A172 (cell line): ENCODE measurements at regions not wholly inside any gene's neighbourhood (a gene's known extent, or its start where the extent isn't known, plus 50 kb on each side); places are given as distances from the start of the nearest gene placed in this dataset.

Experiments
- DNase-seq: peaks from one replicate; pipeline ENCODE4 v3.0.0-alpha.2; 2015; ENCODE audit warnings: low spot score

DNA sequence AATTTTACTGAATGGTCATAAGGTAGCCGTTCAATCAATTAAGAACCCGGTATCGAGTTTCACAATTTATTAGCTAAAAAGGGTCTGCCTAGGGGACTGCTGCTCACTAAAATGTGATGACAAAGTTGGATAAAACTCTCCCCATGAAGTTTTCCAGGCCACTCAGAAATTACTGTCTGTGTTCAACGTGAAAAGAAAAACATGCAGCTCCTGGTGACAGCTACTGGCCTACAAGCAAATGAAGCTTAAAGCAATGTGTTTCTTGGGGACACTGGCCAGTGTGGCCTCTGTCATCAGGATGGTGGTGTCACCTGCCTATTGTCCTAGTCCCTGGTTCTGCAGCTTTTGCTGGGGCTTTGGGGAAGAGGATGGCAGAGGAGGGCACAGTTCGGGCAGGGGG is 222.6 kb downstream of the WDR11 start:
- DNase-seq = no peak

DNA sequence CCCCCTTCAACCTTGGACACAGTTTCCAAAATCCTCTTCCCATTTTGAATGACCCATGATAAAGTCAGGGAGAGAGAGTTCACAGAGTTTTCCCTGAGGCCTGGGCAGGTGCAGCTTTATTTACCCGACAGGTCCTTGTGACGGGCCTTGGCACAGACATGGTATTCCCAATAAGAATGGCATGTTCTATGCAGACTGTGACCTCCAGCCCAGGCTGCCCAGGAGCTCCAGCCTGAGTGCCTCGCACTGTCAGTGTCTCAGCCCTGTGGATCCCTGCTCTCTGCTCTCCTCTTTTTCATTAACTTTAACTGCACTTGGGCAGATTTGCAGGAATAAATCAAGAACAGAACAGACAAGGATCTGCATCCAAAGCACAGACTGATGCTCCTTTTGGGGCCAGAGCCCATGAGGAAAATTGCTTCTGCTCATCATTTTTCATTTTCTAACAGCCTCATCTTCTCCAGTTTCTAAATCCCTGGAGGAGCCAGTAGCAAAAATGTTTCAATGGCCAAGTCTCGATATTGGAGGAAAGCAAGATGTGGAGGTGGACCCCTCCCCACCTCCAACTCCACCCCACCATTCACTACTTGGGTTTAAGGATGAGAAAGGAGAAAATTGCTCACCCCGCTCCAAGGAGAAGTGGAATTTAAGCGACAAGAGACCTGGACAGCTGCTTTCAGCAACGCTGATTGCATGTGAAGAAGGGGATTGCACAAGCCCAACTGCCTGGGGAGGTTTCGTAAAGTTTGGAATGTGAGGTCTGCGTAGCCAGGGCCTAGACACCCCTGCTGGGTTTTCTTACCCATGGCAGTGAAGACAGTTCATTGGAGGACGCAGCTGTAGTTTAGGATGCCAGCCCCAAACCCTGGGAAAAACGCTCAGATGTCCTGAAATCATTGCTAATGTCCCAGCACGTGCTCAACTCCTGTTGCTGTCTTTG is 225.9 kb downstream of the WDR11 start:
- no peak for DNase-seq

DNA sequence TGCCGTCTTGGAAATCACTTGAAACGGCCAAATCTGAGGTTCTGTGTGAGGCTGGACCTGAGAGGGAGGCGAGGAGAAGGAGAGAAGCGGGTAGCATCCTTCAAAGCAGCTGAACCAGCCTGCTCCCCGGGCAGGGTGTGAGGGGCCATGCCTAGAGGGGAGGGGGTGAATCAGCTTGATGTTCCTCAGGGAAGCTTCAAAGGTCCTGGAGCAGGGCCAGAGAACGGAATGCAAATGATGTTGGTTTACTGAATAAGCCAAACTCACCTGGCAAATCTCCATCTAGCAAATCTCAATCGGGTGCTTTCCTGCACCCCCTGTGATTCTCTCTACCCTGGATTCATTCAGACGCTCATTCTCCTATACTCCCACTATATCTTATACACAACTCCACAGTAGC is 226.9 kb downstream of the WDR11 start:
- no peak for DNase-seq

DNA sequence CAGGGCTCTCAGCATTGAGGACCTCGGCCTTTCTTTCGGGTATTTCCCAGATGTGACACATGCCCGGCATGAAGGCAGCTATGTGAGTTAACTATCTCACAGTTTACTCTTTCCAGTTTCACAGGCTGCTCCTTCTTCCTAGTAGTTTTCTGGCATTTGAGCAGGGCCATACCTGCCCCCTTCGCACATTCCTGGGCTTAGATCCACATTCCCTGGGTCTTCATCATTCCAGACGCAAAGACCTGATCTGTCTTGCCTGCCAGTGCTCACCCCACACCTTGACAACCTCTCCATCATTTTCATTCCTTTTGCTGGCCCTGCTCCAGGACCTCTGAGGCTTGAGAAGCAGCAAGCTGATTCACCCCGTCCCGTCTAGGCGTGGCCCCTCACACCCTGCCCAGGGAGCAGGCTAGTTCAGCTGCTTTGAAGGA is 227.5 kb downstream of the WDR11 start:
- DNase-seq = no peak

DNA sequence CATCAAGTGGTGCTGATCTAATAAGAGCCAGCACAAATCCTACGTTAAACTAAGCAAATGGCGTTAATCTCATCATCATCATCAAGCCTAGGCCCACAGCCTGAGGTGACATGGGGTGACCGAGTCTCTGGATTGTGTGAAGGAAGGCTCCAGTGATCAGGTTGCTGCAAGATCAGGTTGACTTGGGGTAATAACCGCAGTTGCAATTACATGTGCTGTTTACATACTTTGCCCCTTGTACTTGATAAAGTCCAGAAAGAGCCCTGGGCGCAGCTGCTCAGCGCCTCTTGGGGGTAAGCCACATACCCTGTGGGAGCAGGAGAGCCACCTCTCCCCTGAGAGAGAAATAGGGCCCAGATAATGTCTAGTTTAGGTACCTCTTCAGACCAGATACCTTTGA is 228.1 kb downstream of the WDR11 start:
- no peak for DNase-seq

DNA sequence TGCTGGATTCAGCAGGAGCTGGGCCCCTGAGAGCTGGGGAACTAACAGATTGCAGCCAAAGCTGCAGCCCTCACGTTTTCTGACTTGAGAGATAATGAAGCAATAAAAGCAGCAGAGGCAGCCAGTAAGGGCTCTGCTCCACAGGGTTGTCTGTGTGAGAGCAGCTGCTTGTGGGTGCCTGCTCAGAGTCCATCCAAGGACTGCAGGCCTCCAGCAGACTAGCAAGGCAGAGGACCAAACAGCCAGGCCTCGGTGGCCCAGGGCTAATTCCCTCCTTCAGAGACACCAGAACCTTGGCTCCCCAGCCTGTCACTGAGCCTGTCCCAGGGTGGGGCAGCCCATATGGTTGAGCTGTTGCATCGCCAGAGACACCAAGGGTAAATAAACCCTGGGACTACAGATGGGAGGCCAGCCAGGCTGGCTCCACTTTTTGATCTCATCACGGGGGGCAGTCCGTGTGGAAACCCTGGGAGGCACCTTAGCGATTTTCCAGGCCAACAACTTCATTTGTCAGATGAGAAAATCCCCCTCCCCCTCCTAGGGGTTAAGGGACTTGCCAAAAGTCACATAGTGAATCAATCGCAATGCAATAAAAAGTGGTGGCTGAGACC is 229.2 kb downstream of the WDR11 start:
- no peak for DNase-seq

DNA sequence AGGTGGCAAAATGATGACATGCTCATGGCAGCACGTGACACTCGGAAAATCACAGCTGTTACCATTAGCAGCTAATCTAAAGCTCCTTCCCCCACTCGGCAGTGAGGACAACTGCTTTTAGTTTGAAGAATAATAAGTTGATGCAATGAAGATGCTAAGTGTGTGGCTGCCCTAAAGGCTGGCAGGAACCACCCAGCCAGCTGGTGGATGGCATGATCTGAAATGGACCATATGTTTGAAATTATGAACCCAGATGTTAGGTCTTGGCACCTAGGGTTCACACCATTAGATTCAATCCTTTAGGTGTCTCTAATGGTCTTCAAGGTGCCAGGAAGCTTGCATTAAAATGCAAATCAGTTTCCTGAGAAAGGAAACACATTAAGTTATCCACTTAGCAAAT is 230.1 kb downstream of the WDR11 start:
- DNase-seq = no peak

DNA sequence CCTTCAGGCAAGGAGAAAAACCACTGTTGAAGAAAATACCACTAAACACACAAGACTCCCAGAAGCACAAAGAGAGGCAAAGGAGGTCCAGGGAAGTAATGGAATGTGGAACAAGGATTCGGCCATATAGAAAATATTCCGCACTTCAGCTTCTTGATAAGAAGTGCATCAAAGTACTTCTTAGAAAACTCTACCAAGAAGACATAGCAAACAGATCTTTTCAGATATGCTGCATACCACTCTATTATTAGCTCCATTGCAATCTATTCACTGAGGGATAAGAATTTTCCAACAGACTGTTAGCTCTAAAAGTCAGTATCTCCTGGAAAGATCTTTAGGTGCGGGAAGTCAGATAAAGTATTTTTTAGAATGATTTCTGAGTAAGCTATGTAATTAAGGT is 231.8 kb downstream of the WDR11 start:
- no peak for DNase-seq

DNA sequence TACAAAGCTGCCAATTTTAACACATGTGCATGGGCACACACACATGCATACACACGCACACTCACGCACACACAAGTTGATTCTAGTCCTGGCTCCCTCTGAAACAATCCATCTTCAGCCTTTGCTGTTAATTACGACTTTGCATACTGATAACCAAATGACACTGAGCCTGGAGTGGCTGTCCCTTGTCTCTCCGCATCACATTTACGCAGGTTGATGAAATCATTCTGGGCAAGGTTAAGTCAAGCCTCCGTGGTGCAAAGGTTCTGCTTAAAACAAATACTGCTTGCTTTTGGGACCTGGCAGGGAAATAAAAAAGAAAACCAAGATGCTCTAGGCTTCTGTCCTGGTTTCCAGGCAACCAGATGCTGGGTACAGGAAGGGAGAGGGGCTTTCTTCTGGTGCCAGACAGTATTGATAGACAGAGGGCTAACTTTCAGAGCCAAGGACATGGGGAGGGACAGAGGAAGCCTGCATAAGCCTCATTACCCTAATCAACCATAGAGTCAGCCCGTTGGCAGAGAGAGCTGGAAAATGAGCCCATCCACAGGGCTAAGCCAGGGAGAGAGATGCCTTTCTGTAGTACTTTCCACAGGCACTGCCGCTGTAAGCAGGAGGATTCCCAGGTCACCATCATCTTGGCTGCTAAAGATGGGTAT is 233.0 kb downstream of the WDR11 start:
- no peak for DNase-seq

DNA sequence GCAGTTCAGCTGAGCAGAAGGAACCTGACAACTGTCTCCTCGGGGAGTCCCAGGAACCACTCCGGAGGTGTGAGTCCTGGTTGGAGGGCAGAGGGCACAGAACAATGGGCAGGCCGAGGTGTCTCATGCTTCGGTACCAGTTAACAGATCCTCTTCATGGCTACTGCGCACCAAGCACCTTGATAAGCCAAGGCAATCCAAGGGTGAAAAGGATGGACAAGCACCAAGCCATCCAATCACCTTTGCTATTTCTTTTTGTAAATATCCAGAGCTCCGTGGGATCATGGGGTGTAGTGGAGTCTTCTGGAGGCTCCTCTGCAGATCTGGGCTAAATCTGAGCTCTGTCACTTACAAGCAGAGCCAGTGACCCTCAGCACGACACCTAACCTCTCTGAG is 233.5 kb downstream of the WDR11 start:
- no peak for DNase-seq

DNA sequence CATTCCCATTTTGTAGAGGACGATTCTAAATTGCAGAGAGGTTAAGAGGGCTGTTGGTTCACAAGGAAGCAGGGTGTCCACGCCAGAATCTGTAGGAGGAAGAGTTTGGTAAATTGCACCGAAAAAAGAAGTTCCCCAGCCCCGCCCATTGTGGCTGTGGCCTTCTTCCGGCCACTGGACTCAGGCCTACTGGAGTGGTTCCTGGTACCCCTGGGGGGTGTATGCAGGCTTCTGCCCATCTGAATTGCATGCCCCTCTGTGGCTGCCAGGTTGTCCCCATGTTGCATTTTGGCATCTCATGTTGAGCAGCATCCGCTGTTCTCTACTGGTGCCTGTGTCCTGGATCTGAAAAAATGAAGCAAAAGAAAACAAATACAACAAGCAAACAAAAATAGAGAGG is 234.2 kb downstream of the WDR11 start:
- no peak for DNase-seq

DNA sequence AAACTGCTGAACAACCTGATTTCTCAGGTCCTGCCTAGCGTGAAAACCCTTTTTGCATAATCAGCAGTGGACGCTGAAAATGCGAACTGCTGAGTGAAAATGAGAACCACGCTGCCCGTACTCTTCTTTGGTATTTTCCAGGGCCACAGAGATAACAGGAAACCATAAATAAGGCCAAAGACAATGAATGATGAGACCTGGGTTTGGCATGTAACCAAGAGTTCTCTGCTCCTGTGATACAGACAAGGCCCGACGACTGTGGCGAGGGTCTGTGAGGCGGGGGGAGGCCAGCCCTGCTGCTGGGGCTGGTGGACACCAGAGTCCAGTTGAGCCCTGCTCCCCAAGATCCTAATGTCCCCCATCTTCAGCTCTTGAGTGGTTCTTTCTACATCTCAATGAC is 236.0 kb downstream of the WDR11 start:
- DNase-seq = no peak

DNA sequence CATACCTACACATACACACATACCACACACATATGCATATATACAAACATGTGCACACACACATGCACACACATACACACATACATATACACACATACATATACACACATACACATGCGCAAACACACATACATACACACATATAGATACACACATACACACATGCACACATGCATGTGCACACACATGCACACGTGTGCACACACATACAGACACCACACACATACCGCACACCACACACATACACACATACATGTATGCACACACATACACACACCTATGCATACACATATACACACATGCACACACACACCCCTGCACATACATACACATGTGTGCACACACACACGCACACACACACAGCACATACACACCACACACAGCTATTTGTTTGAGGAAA is 236.5 kb downstream of the WDR11 start:
- DNase-seq = no peak

DNA sequence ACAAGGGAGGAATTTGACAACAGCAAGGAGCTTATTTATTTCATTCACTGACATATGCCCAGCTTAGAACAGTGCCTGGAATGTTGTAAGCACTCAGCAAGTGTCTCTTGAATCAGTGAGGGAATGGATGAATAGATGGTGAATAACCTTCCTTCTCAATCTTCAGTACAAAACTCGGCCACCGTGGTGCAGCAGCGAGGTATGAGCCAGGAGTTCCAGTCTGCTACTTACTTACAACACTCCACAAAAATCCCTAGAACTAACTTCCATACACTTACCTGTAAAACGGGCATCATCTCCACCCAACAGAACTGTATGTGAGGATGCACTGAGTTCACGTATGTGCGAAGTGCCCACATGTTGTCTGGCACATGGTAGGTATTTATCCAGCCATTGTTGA is 237.4 kb downstream of the WDR11 start:
- no peak for DNase-seq

DNA sequence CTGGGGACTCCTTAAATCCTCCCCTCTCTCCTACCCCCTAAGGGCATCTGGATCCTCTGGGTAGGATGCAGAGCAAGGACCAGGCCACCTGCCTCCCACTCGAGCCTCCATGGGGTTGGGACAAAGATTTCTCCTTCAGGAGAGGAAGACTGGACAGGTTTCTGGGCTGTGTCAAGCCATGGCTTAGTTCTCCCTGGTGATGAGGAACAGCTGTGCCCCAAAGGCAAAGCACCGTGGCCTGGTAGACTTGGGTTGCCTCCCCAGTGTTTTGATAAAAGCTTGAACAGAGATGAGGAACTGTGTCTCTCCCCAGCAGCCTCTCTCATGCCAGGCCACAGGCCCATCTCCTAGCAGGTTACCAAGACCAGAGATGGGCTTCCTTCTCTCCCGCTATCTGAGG is 238.3 kb downstream of the WDR11 start:
- no peak for DNase-seq

DNA sequence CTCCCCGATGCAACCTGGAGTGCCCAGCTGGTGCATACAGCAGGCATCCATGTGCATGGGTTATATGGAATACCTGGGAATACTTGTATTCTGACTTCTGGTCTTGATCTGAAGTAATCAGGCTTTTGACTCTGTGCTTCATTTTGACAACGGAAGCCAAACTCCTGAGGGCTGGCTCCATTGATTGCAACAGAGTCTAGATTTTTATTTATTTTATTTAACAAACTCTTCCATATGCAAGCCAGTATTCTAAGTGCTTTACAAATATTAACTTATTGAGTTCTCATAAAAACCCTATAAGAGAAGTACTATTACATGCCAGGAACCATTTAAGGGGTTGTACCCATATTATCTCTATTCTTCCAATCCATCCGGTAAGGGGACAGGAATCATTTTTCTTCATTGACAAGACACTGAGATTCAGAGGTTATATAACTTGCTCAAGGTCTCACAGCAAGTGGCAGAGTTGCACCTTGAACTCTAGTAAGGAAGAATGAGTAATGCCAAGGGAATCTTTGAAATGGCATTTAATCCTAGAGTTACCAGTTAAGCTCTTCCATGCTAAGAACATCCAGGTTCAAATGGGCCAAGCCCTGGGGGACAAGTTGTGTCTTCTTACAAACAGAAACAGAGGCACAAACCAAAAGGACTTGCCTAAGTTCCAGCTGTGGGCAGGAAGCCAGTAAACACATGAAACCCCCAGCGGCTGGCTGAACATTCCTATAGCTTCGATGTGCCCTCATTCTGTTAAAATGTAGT is 241.0 kb downstream of the WDR11 start:
- DNase-seq = no peak

DNA sequence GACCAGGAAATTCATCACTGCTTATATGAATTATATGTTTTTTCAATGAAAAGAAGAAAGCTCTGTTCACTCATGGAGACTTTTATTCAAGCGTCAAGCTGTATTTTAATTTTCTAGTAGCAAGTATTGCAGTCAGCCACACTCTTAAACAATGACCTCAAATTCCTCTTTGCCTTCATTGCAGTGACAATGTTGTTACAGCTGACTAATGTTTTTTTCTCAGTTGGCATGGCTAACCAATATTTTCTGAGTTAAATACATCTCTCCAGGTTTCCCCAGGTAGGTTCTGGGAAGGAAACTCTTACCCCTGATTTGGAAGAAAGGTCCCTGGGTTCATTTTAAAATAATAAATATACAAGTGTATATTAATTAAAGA is 241.5 kb downstream of the WDR11 start:
- DNase-seq = no peak

DNA sequence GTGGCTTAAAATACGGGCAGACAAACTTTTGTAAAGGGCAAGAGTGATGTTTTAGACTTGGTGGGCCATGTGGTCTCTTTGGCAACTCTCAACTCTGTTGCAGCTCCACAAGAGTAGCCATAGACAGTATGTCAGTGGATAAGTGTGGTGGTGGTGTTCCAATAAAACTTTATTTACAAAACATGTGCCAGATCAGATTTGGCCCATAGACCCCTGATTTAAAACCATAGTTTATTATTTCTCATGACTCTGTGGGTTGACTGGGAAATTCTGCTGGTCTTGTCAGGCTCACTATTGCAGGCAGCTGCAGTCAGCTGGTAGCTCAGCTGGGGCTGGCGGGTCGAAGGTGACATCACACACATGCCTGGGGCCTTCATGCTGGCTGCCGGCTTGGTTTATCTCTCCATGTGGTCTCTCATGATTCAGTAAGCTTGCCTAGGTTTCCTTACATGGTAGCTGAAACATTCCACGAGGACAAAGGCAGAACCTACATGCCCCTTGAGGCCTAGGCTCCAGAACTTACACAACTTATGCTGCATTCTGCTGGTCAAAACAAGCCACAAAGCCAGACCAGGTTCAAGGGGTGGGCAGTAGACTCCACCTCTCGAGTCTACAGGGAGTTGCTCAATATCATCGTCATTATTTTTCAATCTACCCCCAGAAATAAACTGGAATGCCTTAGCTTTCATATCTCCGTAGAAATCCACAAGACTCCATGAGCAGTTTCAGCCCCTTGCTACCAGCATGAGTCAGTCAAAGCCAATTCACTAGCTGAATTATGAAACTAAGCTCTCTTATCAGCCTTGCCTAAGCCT is 245.7 kb downstream of the WDR11 start:
- DNase-seq = no peak

DNA sequence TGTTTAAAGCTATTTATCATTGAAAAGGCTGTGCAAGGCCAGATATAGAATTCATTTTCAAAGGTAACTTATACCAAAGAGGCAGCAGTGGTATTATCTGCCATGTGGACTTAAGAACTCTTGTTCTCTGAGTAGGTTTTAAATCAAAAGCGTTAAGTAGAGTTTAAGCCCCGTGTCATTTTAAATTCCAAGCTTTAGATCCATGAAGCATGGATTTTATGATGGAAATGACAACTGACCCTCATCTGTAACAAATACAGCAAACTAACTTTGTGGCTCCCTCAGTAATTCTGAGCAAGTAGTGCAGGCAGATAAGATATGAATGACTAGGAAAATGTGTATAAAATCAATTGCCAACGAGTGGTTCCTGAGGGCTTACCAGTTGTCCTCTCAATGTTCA is 247.0 kb downstream of the WDR11 start:
- no peak for DNase-seq

DNA sequence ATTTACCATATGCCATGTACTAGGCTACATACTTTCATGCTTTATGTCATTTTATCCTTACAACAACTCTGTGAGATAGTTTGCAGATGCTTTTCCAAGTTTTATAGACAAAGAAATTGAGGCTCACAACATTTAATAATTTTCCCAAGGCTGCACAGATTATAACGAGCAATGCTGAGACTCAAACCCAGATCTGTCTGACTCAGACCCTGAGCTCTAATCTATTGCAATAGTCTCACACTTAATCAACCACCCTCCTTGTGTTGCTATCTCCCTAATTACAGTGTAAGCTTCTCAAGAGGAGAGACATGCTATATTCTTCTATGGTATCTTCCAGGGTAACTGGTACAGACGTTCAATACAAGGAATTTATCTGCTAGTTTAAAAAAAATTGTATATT is 247.6 kb downstream of the WDR11 start:
- DNase-seq = no peak

DNA sequence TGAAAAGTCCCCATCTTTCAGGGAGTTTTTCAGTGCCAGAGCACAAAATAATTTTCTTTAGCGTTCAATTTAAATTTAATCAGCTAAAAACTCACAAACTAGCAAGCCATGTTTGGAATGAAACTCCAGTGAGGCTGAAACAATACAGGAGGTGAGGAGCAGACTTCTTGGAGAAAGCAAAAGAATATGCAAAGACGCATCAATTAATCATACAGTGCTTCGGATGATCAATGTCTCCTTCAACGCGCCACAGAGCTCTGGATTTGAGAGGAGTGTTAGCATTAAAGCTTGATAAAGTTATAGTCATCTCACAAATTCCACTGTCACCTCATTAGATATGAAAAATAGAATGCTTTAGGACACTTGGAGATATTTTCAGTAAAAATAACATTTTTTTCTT is 248.0 kb downstream of the WDR11 start:
- DNase-seq = no peak
